HepG2 (cell line): ENCODE measurements at regions not wholly inside any gene's neighbourhood (a gene's known extent, or its start where the extent isn't known, plus 50 kb on each side); places are given as distances from the start of the nearest gene placed in this dataset.

ENCODE experiments used
- AKNA ChIP-seq: sonication (generic); formaldehyde crosslinking; IDR thresholded peaks from 2 replicates; pipeline ENCODE4 v1.4.0; 2020; ENCODE audit warnings: missing genetic modification reagents, borderline replicate concordance
- CHD4 ChIP-seq: fragments of 200-600 bp; sonication (generic); IDR thresholded peaks from 2 replicates; pipeline ENCODE4 v1.7.0; 2017; ENCODE audit warnings: mild to moderate bottlenecking, low read length, borderline replicate concordance
- FOXJ3 ChIP-seq: sonication (generic); formaldehyde crosslinking; IDR thresholded peaks from 2 replicates; pipeline ENCODE4 v1.4.0; 2020; ENCODE audit warnings: missing genetic modification reagents, mild to moderate bottlenecking, borderline replicate concordance
- SIN3B ChIP-seq: fragments of 150-350 bp; IDR thresholded peaks from 2 replicates; pipeline ENCODE4 v1.6.1; 2014; ENCODE audit warnings: low read length
- SOX5 ChIP-seq: IDR thresholded peaks from 2 replicates; pipeline ENCODE4 v1.6.1; 2016; ENCODE audit warnings: borderline replicate concordance
- TGIF2 ChIP-seq: IDR thresholded peaks from 2 replicates; pipeline ENCODE4 v1.6.1; 2016; ENCODE audit warnings: control low read depth, missing compliant biosample characterization
- ZNF430 ChIP-seq: sonication (generic); formaldehyde crosslinking; IDR thresholded peaks from 2 replicates; pipeline ENCODE4 v1.9.0; 2021; ENCODE audit warnings: mild to moderate bottlenecking, missing genetic modification reagents
- ZNF709 ChIP-seq: sonication (generic); formaldehyde crosslinking; IDR thresholded peaks from 2 replicates; pipeline ENCODE4 v1.5.0; 2020; ENCODE audit warnings: mild to moderate bottlenecking, missing genetic modification reagents
- ZNF800 ChIP-seq: sonication (generic); formaldehyde crosslinking; IDR thresholded peaks from 2 replicates; pipeline ENCODE4 v1.4.0; 2020; ENCODE audit warnings: missing genetic modification reagents
- TF ChIP-seq, protein P1 (sequence below), 2 experiments: sonication (generic) in 1 of 2; formaldehyde crosslinking in 1 of 2; IDR thresholded peaks; 2 replicates each; pipeline versions ENCODE4 v1.6.1 to v1.9.0; 2014 to 2022; ENCODE audit warnings: antibody characterized with exemption in 1 of 2, borderline replicate concordance in 1 of 2, inconsistent platforms in 1 of 2, low read depth in 1 of 2, missing genetic modification reagents in 1 of 2
- TF ChIP-seq, protein P2 (sequence below): IDR thresholded peaks from 2 replicates; pipeline ENCODE4 v1.6.1; 2018; ENCODE audit warnings: missing genetic modification reagents, mild to moderate bottlenecking, missing compliant biosample characterization

DNA sequence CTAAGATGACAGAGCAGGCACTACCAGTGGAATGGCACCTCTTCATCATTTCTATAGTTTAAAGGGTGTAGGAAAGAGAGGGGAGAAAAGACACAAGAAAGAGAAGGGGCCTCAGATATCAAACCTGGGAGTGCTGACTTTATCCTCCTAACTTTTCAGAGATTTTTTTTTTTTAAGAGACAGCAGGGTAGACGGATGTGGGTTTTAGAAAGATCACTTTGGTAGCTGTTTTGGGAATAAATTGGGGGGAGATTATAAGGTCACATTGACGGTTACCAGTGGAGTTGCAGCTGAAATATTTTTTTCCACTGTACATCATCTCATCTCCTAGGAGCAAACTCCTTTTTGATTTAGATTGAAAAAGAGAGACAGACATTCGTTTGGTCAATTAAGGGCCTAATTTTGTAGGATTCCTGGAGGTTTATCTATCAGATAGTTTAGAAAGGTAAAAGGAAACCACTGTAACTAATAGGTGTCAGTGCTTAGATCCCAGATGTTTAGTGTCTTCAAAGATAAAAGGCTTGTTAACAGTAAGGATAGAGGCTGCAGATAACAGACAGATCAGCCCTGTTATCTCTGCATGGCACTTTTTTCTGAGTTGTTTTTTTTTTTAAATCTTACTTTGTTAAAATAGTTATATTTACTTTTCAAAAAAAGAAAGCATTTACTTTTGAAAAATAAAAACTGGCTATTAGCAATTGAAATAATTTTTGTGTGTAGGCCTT lies 1057.0 kb downstream of the IGSF11 start (continued):
- TF ChIP-seq, protein P1, sequence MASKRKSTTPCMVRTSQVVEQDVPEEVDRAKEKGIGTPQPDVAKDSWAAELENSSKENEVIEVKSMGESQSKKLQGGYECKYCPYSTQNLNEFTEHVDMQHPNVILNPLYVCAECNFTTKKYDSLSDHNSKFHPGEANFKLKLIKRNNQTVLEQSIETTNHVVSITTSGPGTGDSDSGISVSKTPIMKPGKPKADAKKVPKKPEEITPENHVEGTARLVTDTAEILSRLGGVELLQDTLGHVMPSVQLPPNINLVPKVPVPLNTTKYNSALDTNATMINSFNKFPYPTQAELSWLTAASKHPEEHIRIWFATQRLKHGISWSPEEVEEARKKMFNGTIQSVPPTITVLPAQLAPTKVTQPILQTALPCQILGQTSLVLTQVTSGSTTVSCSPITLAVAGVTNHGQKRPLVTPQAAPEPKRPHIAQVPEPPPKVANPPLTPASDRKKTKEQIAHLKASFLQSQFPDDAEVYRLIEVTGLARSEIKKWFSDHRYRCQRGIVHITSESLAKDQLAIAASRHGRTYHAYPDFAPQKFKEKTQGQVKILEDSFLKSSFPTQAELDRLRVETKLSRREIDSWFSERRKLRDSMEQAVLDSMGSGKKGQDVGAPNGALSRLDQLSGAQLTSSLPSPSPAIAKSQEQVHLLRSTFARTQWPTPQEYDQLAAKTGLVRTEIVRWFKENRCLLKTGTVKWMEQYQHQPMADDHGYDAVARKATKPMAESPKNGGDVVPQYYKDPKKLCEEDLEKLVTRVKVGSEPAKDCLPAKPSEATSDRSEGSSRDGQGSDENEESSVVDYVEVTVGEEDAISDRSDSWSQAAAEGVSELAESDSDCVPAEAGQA (IDR thresholded peaks at IDR 0.05; ENCODE audit: low read depth), result no peak
- TF ChIP-seq, protein P1 (CRISPR knock-in tag; IDR thresholded peaks at IDR 0.05; ENCODE audit: borderline replicate concordance), result no peak
- TF ChIP-seq, protein P2, sequence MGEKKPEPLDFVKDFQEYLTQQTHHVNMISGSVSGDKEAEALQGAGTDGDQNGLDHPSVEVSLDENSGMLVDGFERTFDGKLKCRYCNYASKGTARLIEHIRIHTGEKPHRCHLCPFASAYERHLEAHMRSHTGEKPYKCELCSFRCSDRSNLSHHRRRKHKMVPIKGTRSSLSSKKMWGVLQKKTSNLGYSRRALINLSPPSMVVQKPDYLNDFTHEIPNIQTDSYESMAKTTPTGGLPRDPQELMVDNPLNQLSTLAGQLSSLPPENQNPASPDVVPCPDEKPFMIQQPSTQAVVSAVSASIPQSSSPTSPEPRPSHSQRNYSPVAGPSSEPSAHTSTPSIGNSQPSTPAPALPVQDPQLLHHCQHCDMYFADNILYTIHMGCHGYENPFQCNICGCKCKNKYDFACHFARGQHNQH, result no peak
- TF ChIP-seq ZNF709 (CRISPR knock-in tag), result no peak
- TF ChIP-seq TGIF2, result no peak
- no peak for TF ChIP-seq CHD4
- no peak for TF ChIP-seq ZNF430 (CRISPR knock-in tag)
- TF ChIP-seq AKNA (CRISPR knock-in tag), result no peak
- TF ChIP-seq ZNF800 (CRISPR knock-in tag), result no peak
- no peak for TF ChIP-seq SOX5 (CRISPR knock-in tag)
- no peak for TF ChIP-seq FOXJ3
- TF ChIP-seq SIN3B, result no peak
